Heart right ventricle (tissue), 16 donors: ENCODE measurements at regions not wholly inside any gene's neighbourhood (a gene's known extent, or its start where the extent isn't known, plus 50 kb on each side); places are given as distances from the start of the nearest gene placed in this dataset.
A peak's percentile ranks its signal among the peaks of the same experiment; 100 is the strongest.
"Not testable (repeated sequence)": the region's sequence is repeated elsewhere in the genome, so short reads cannot be mapped to it uniquely, and the experiment has no call there.

ENCODE experiments used
- ATAC-seq, 8 donors: fragments of 200-7000 bp; cut with Tn5 transposase; one replicate each; pipeline ENCODE4 v1.9.1; 2020; ENCODE audit warnings: mild to moderate bottlenecking in 8 of 8, moderate library complexity in 8 of 8, moderate number of reproducible peaks in 1 of 8
- DNase-seq, 2 donors: peaks; one replicate each; pipeline ENCODE4 v3.0.0-alpha.2; 2020
- H3K27ac ChIP-seq, 10 donors: fragments of 200-600 bp; sonication (generic) in 2 of 10; one replicate each; pipeline versions ENCODE4 v1.5.0 to v1.8.0; 2020 to 2022; ENCODE audit warnings: mild to moderate bottlenecking in 3 of 10
- H3K27me3 ChIP-seq, 7 donors: fragments of 200-600 bp; one replicate each; pipeline ENCODE4 v1.8.0; 2021 to 2022; ENCODE audit warnings: mild to moderate bottlenecking in 2 of 7
- H3K36me3 ChIP-seq, 9 donors: fragments of 200-600 bp; sonication (generic) in 1 of 9; one replicate each; pipeline versions ENCODE4 v1.5.0 to v1.8.0; 2020 to 2022; ENCODE audit warnings: mild to moderate bottlenecking in 2 of 9
- H3K4me1 ChIP-seq, 9 donors: fragments of 200-600 bp; sonication (generic) in 1 of 9; one replicate each; pipeline versions ENCODE4 v1.5.0 to v1.8.0; 2020 to 2022; ENCODE audit warnings: mild to moderate bottlenecking in 4 of 9
- H3K4me3 ChIP-seq, 10 donors: fragments of 200-600 bp; sonication (generic) in 2 of 10; one replicate each; pipeline versions ENCODE4 v1.5.0 to v1.8.0; 2020 to 2022; ENCODE audit warnings: mild to moderate bottlenecking in 7 of 10, moderate library complexity in 2 of 10
- H3K9me3 ChIP-seq, 11 donors: fragments of 200-600 bp in 10 of 11; sonication (generic) in 2 of 11; one replicate each; pipeline versions ENCODE4 v1.5.0 to v1.8.0; 2013 to 2022; ENCODE audit warnings: mild to moderate bottlenecking in 2 of 11, control low read depth in 1 of 11, moderate library complexity in 1 of 11
- CTCF ChIP-seq, 9 donors: fragments of 200-600 bp; sonication (generic) in 2 of 9; IDR thresholded peaks; one replicate each; pipeline versions ENCODE4 v1.5.0 to v1.8.0; 2021 to 2022; ENCODE audit warnings: antibody characterized with exemption in 9 of 9, mild to moderate bottlenecking in 5 of 9, moderate library complexity in 1 of 9
- WGBS, 2 donors: extraction: QIAGEN DNeasy Blood & Tissue Kit; methylation state at CpG; one replicate each; pipeline ENCODE4 v1.1.7; 2013; ENCODE audit warnings: inconsistent platforms in 1 of 2; 5-methylcytosine and 5-hydroxymethylcytosine counted together
- intact Hi-C, 10 donors: fragments of 100-400 bp; cut with DNase I; formaldehyde crosslinking; loops; one replicate each; pipeline versions ENCODE4 v1.11.1 to v1.14.2; 2022
- donor health status: Arrhythmogenic right ventricular cardiomyopathy.
- donor health status: ischemic (EF 13 %, LVEDD 7.1; RV severe dilation, severe dysfunction).
- donor health status: healthy with polysubstance abuse.
- donor health status: DM: no; HTN: yes; CAD: no.
- donor health status: DM: no; HTN: no; CAD: no.
- donor health status: ischemic (EF 25% LVEDD 6.9; RV normal size, moderate dysfunction).
- donor health status: ischemic (EF 25% LVEDD 5.7; RV mildly dilated, moderate dysfunction).
- donor health status: healthy.
- donor health status: DM: yes; HTN: yes; CAD: no.
- donor health status: Ischemic cardiomyopathy.
- donor health status: ischemic (EF 35%, LVEDD 5.7; RV mildly dilated, moderate dysfunction).
- donor health status: nonischemic (EF 11% LVEDD 7.7; RV severe dilation, severe dysfunction).
- donor health status: DM: yes; HTN: yes; CAD: no.
- donor health status: PGD.
- donor health status: ischemic (EF 29% LVEDD 5.4; RV normal size, mild dysfunction).
- donor health status: nonischemic (EF 23%, LVEDD 6.1; RV moderate dilation, normal function).

DNA sequence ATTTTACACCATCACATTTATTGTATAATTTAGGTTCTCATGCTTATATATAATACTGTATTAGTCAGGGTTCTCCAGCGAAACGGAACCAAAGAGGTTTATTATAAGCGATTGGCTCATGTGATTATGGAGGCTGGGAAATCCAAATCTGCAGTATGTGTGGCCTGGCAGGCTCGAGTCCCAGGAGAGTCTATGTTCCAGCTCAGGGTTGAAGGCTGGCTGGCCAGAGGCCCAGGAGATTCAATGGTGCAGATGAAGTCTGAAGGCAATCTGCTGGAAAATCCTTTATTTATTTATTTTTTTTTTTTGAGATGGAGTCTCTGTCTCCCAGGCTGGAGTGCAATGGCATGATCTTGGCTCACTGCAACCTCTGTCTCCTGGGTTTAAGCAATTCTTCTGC is 63.0 kb upstream of the WDFY3 start:
- DNase-seq, result no peak
- no peak overlapping the region for H3K27ac ChIP-seq
- H3K4me1 ChIP-seq, result no peaks in the 10 kb centered on the region
- peaks cover 0 to 46% (median 11%) of the 10 kb centered on the region in 11 donors for H3K9me3 ChIP-seq
- no peak for TF ChIP-seq CTCF (IDR thresholded peaks at IDR 0.05)
- WGBS, 2 donors, result 85 to 87% methylated on average over 4 of the region's 4 CpGs
- no peaks in the 10 kb centered on the region for H3K36me3 ChIP-seq
- no peak for ATAC-seq
- H3K4me3 ChIP-seq, result no peak overlapping the region
- intact Hi-C loops, result no loop called here
- no peaks in the 10 kb centered on the region for H3K27me3 ChIP-seq

- H3K36me3 ChIP-seq, result no peaks in the 10 kb centered on the region
- WGBS, 2 donors, result 92 to 94% methylated on average over 3 of the region's 3 CpGs
- intact Hi-C loops, result no loop called here
- H3K4me1 ChIP-seq, result no peaks in the 10 kb centered on the region
- no peaks in the 10 kb centered on the region for H3K27me3 ChIP-seq
- no peak overlapping the region for H3K27ac ChIP-seq
- ATAC-seq, result no peak
- TF ChIP-seq CTCF (IDR thresholded peaks at IDR 0.05), result no peak
- peaks cover 0 to 49% (median 17%) of the 10 kb centered on the region in 11 donors for H3K9me3 ChIP-seq
- no peak overlapping the region for H3K4me3 ChIP-seq
- no peak for DNase-seq
These were observed 63.7 kb upstream of the WDFY3 start for GRCh38 chr4:85030156-85030555.

DNA sequence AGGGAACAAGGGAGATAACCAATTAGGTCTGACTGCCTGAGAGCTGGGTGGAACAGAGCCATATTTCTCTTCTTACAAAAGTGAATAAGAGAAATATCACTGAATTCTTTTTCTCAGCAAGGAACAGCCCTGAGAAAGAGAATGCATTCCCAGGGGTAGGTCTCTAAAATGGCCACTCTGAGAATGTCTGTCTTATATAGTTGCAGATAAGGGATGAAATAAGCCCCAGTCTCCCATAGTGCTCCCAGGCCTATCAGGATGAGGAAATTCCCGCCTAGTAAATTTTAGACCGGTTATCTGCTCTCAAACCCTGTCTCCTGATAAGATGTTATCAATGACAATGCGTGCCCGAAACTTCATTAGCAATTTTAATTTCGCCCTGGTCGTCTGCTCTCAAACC is 67.3 kb upstream of the WDFY3 start:
- intact Hi-C loops, DNase-seq, H3K27me3 ChIP-seq, H3K4me1 ChIP-seq, H3K27ac ChIP-seq, H3K4me3 ChIP-seq, ATAC-seq, H3K36me3 ChIP-seq: not testable (repeated sequence)
- WGBS, 2 donors, result 88 to 90% methylated on average over 6 of the region's 6 CpGs
- H3K9me3 ChIP-seq, result peaks cover 0 to 51% (median 17%) of the 10 kb centered on the region in 11 donors

- TF ChIP-seq CTCF (IDR thresholded peaks at IDR 0.05), result no peak
- WGBS, 2 donors, result 45 to 47% methylated on average over 1 of the region's 1 CpG
- H3K4me1 ChIP-seq, result no peaks in the 10 kb centered on the region
- no peaks in the 10 kb centered on the region for H3K27me3 ChIP-seq
- ATAC-seq (peak in 1 of 8 donors; percentile 37), DNase-seq (no peak)
- H3K9me3 ChIP-seq, result peaks cover 0 to 17% (median 2%) of the 10 kb centered on the region in 11 donors
- H3K27ac ChIP-seq, result no peak overlapping the region
- H3K36me3 ChIP-seq, result no peaks in the 10 kb centered on the region
- H3K4me3 ChIP-seq, result no peak overlapping the region
- intact Hi-C loops, result no loop called here
These were observed 73.0 kb upstream of the WDFY3 start for GRCh38 chr4:85039526-85039925.

GRCh38 chr4:85043812-85044496 is 77.5 kb upstream of the WDFY3 start:
- H3K27me3 ChIP-seq, H3K27ac ChIP-seq, H3K36me3 ChIP-seq, DNase-seq, intact Hi-C loops, ATAC-seq, H3K4me1 ChIP-seq, H3K4me3 ChIP-seq: not testable (repeated sequence)
- 83 to 85% methylated on average over 6 of the region's 6 CpGs for WGBS, 2 donors
- peaks cover 0 to 37% (median 0%) of the 10 kb centered on the region in 11 donors for H3K9me3 ChIP-seq
